BJ (cell line): ENCODE measurements at regions not wholly inside any gene's neighbourhood (a gene's known extent, or its start where the extent isn't known, plus 50 kb on each side); places are given as distances from the start of the nearest gene placed in this dataset.

Source experiments
- CTCF ChIA-PET: fragments of 350-600 bp; formaldehyde crosslinking; extraction: SDS; loops from one replicate; lab custom pipeline; 2021; ENCODE audit warnings: antibody characterized with exemption, inconsistent platforms; lab: Yijun Ruan, JAX
- POLR2A ChIA-PET: fragments of 300-600 bp; sonication (Branson Sonifier 250); formaldehyde crosslinking; extraction: SDS; loops from one replicate; lab custom pipeline; 2021; ENCODE audit warnings: antibody characterized with exemption; lab: Charles Lee
- DNase-seq: peaks from one replicate; pipeline ENCODE4 v3.0.0-alpha.2; 2011; ENCODE audit warnings: low read depth
- H3K27me3 ChIP-seq: 2 replicates; pipeline ENCODE4 v1.6.0; 2011; ENCODE audit warnings: low read length; ENCODE audit not compliant: control insufficient read depth, insufficient read depth
- H3K36me3 ChIP-seq: 2 replicates; pipeline ENCODE4 v1.5.1; 2011; ENCODE audit warnings: low read length; ENCODE audit not compliant: control insufficient read depth, insufficient read depth
- H3K4me3 ChIP-seq: 2 replicates; pipeline ENCODE4 v1.5.1; 2011; ENCODE audit warnings: low read depth, mild to moderate bottlenecking, control low read depth, low read length
- CTCF ChIP-seq: IDR thresholded peaks from 2 replicates; pipeline ENCODE4 v1.5.1; 2011; ENCODE audit warnings: low read depth, mild to moderate bottlenecking, control low read depth, inconsistent platforms, low read length, moderate library complexity; ENCODE audit not compliant: insufficient read depth

- TF ChIP-seq CTCF = no peak
- ChIA-PET POLR2A (no interaction called here), CTCF (no interaction called here)
- Histone ChIP-seq H3K27me3 (peaks cover 20% of the 10 kb centered on the region), H3K4me3 (no peak overlapping the region), H3K36me3 (no peaks in the 10 kb centered on the region)
- DNase-seq = no peak
These were observed 256.7 kb upstream of the TLE3 start for GRCh38 chr15:70354346-70354905.

- H3K4me3 ChIP-seq = no peak overlapping the region
- TF ChIP-seq CTCF = no peak
- no peak for DNase-seq
- peaks cover 22% of the 10 kb centered on the region for H3K27me3 ChIP-seq
- CTCF ChIA-PET = interaction anchor here (1.3 kb wide), 1 partner anchor 10 kb away, joined by 3 read pairs; no protein-coding TSS in a partner anchor
- POLR2A ChIA-PET = no interaction called here
- H3K36me3 ChIP-seq = no peaks in the 10 kb centered on the region
These were observed 256.1 kb upstream of the TLE3 start for GRCh38 chr15:70353606-70354345.

- H3K4me3 ChIP-seq = no peak overlapping the region
- CTCF ChIA-PET = no interaction called here
- TF ChIP-seq CTCF = no peak
- no peak for DNase-seq
- H3K36me3 ChIP-seq = no peaks in the 10 kb centered on the region
- H3K27me3 ChIP-seq = peaks cover 27% of the 10 kb centered on the region
- POLR2A ChIA-PET = no interaction called here
These were observed 254.4 kb upstream of the TLE3 start for GRCh38 chr15:70351941-70352774.

GRCh38 chr15:70351391-70351790, 253.7 kb upstream of the TLE3 start:
- Histone ChIP-seq H3K27me3 (peaks cover 27% of the 10 kb centered on the region), H3K36me3 (no peaks in the 10 kb centered on the region), H3K4me3 (no peak overlapping the region)
- DNase-seq = no peak
- CTCF ChIA-PET = no interaction called here
- TF ChIP-seq CTCF = no peak
- POLR2A ChIA-PET = no interaction called here
